ENCODE measurements at regions not wholly inside any gene's neighbourhood (a gene's known extent, or its start where the extent isn't known, plus 50 kb on each side); places are given as distances from the start of the nearest gene placed in this dataset.

- no peak for TF ChIP-seq CTCF (conservative IDR thresholded peaks at IDR 0.05 in 1 of 2, IDR thresholded peaks at IDR 0.05 in 1 of 2; ENCODE audit: low read depth in 1 of 2, low read length in 2 of 2)
- TF ChIP-seq EZH2 (IDR thresholded peaks at IDR 0.05; ENCODE audit: low read length, missing control alignments): no peak
- DNase-seq (ENCODE audit: low read depth in 2 of 2): peak; percentile 84 to 89
- Histone ChIP-seq H3K9me3 (ENCODE audit: control insufficient read depth, insufficient read depth, low read depth, low read length) (no peaks in the 10 kb centered on the region), H3K36me3 (ENCODE audit: control insufficient read depth, insufficient read depth, low read length) (no peaks in the 10 kb centered on the region), H4K20me1 (ENCODE audit: control insufficient read depth, extremely low read depth, insufficient read depth, low read length) (no peaks in the 10 kb centered on the region), H3K79me2 (ENCODE audit: control insufficient read depth, insufficient read depth, low read length) (no peaks in the 10 kb centered on the region), H3K4me1 (ENCODE audit: control insufficient read depth, extremely low read depth, insufficient read depth, low read length) (no peaks in the 10 kb centered on the region), H2AFZ (ENCODE audit: low read length) (no peak overlapping the region), H3K27ac (ENCODE audit: insufficient read depth, low read length) (no peak overlapping the region), H3K4me2 (ENCODE audit: extremely low read depth, insufficient read depth, low read length) (no peak overlapping the region), H3K4me3 (replicated peaks in 1 of 4; ENCODE audit: control extremely low read depth in 1 of 4, insufficient read depth in 1 of 4, low read depth in 3 of 4, low read length in 4 of 4) (no peak overlapping the region), H3K9ac (ENCODE audit: insufficient read depth, low read length) (no peak overlapping the region), H3K27me3 (ENCODE audit: control insufficient read depth, insufficient read depth, low read length) (no peaks in the 10 kb centered on the region)
Observed at GRCh38 chr2:39994151-39994550, 215.1 kb upstream of the THUMPD2 start.

GRCh38 chr2:39991298-39991697, 212.2 kb upstream of the THUMPD2 start:
- DNase-seq (ENCODE audit: low read depth in 2 of 2): peak; percentile 27 to 82
- no peak overlapping the region for H3K27ac ChIP-seq (ENCODE audit: insufficient read depth, low read length)

GRCh38 chr2:39990335-39990900, 211.4 kb upstream of the THUMPD2 start:
- Histone ChIP-seq H3K4me1 (ENCODE audit: control insufficient read depth, extremely low read depth, insufficient read depth, low read length) (no peaks in the 10 kb centered on the region), H3K36me3 (ENCODE audit: control insufficient read depth, insufficient read depth, low read length) (no peaks in the 10 kb centered on the region), H4K20me1 (ENCODE audit: control insufficient read depth, extremely low read depth, insufficient read depth, low read length) (no peaks in the 10 kb centered on the region), H3K4me2 (ENCODE audit: extremely low read depth, insufficient read depth, low read length) (no peak overlapping the region), H2AFZ (ENCODE audit: low read length) (no peak overlapping the region), H3K9ac (ENCODE audit: insufficient read depth, low read length) (no peak overlapping the region), H3K4me3 (replicated peaks in 1 of 4; ENCODE audit: control extremely low read depth in 1 of 4, insufficient read depth in 1 of 4, low read depth in 3 of 4, low read length in 4 of 4) (no peak overlapping the region), H3K27me3 (ENCODE audit: control insufficient read depth, insufficient read depth, low read length) (no peaks in the 10 kb centered on the region), H3K79me2 (ENCODE audit: control insufficient read depth, insufficient read depth, low read length) (no peaks in the 10 kb centered on the region), H3K9me3 (ENCODE audit: control insufficient read depth, insufficient read depth, low read depth, low read length) (no peaks in the 10 kb centered on the region), H3K27ac (ENCODE audit: insufficient read depth, low read length) (no peak overlapping the region)
- TF ChIP-seq CTCF (conservative IDR thresholded peaks at IDR 0.05 in 1 of 2, IDR thresholded peaks at IDR 0.05 in 1 of 2; ENCODE audit: low read depth in 1 of 2, low read length in 2 of 2) (no peak), EZH2 (IDR thresholded peaks at IDR 0.05; ENCODE audit: low read length, missing control alignments) (no peak)
- DNase-seq (ENCODE audit: low read depth in 2 of 2): peak in 1 of 2 donors; percentile 85

More at GRCh38 chr2:39991298-39991697, 212.2 kb upstream of the THUMPD2 start:
- Histone ChIP-seq H3K9me3 (ENCODE audit: control insufficient read depth, insufficient read depth, low read depth, low read length) (no peaks in the 10 kb centered on the region), H3K36me3 (ENCODE audit: control insufficient read depth, insufficient read depth, low read length) (no peaks in the 10 kb centered on the region), H3K4me2 (ENCODE audit: extremely low read depth, insufficient read depth, low read length) (no peak overlapping the region), H4K20me1 (ENCODE audit: control insufficient read depth, extremely low read depth, insufficient read depth, low read length) (no peaks in the 10 kb centered on the region), H3K4me1 (ENCODE audit: control insufficient read depth, extremely low read depth, insufficient read depth, low read length) (no peaks in the 10 kb centered on the region), H3K79me2 (ENCODE audit: control insufficient read depth, insufficient read depth, low read length) (no peaks in the 10 kb centered on the region), H2AFZ (ENCODE audit: low read length) (no peak overlapping the region), H3K27me3 (ENCODE audit: control insufficient read depth, insufficient read depth, low read length) (no peaks in the 10 kb centered on the region), H3K4me3 (replicated peaks in 1 of 4; ENCODE audit: control extremely low read depth in 1 of 4, insufficient read depth in 1 of 4, low read depth in 3 of 4, low read length in 4 of 4) (no peak overlapping the region), H3K9ac (ENCODE audit: insufficient read depth, low read length) (no peak overlapping the region)
- no peak for TF ChIP-seq EZH2 (IDR thresholded peaks at IDR 0.05; ENCODE audit: low read length, missing control alignments)
- no peak for TF ChIP-seq CTCF (conservative IDR thresholded peaks at IDR 0.05 in 1 of 2, IDR thresholded peaks at IDR 0.05 in 1 of 2; ENCODE audit: low read depth in 1 of 2, low read length in 2 of 2)

Measured in fibroblast of lung (primary cell).